Upper lobe of left lung (tissue), 6 donors: ENCODE measurements at regions not wholly inside any gene's neighbourhood (a gene's known extent, or its start where the extent isn't known, plus 50 kb on each side); places are given as distances from the start of the nearest gene placed in this dataset.
"Not testable (repeated sequence)": the region's sequence is repeated elsewhere in the genome, so short reads cannot be mapped to it uniquely, and the experiment has no call there.

ENCODE experiments used
- ATAC-seq, 2 donors: fragments of 200-7000 bp; cut with Tn5 transposase; one replicate each; pipeline ENCODE4 v1.9.1; 2022; ENCODE audit warnings: mild to moderate bottlenecking in 2 of 2, moderate library complexity in 2 of 2; ENCODE audit not compliant: low FRiP score in 2 of 2
- DNase-seq, 2 donors: peaks; one replicate each; pipeline ENCODE4 v3.0.0-alpha.2; 2019 to 2020
- H3K27ac ChIP-seq, 4 donors: fragments of 200-600 bp; sonication (generic); one replicate each; pipeline ENCODE4 v1.5.1; 2016 to 2019
- H3K27me3 ChIP-seq, 4 donors: fragments of 200-600 bp; sonication (generic); one replicate each; pipeline ENCODE4 v1.5.1; 2017 to 2019
- H3K36me3 ChIP-seq, 4 donors: fragments of 200-600 bp; sonication (generic); one replicate each; pipeline ENCODE4 v1.5.1; 2016 to 2019
- H3K4me1 ChIP-seq, 4 donors: fragments of 200-600 bp; sonication (generic); one replicate each; pipeline ENCODE4 v1.5.1; 2018 to 2019
- H3K4me3 ChIP-seq, 4 donors: fragments of 200-600 bp; sonication (generic); one replicate each; pipeline ENCODE4 v1.5.1; 2017 to 2019; ENCODE audit warnings: mild to moderate bottlenecking in 2 of 4, moderate library complexity in 1 of 4
- H3K9me3 ChIP-seq, 4 donors: fragments of 200-600 bp; sonication (generic); one replicate each; pipeline ENCODE4 v1.5.1; 2018 to 2019
- CTCF ChIP-seq, 6 experiments: fragments of 450-650 bp in 4 of 6; fragments of 200-600 bp in 2 of 6; sonication (generic) in 2 of 6; IDR thresholded peaks; one replicate each; pipeline ENCODE4 v1.5.1; 2016 to 2019; ENCODE audit warnings: antibody characterized with exemption in 6 of 6
- EP300 ChIP-seq, 4 donors: sonication (generic); formaldehyde crosslinking; IDR thresholded peaks; one replicate each; pipeline ENCODE4 v1.5.1; 2017; ENCODE audit warnings: antibody characterized with exemption in 4 of 4, control low read depth in 2 of 4
- POLR2A ChIP-seq, 4 donors: fragments of 450-650 bp; IDR thresholded peaks; one replicate each; pipeline ENCODE4 v1.5.1; 2016 to 2017; ENCODE audit warnings: antibody characterized with exemption in 4 of 4, mild to moderate bottlenecking in 2 of 4
- POLR2AphosphoS5 ChIP-seq, 2 donors: sonication (generic); formaldehyde crosslinking; IDR thresholded peaks; one replicate each; pipeline ENCODE4 v1.5.1; 2017; ENCODE audit warnings: antibody characterized with exemption in 2 of 2
- WGBS, 2 donors: methylation state at CpG; one replicate each; pipeline ENCODE4 v1.1.5; 2017 to 2018; 5-methylcytosine and 5-hydroxymethylcytosine counted together
- donor health status: DM: no; HTN: no; CAD: no; lungs with moderate emphysema.
- donor health status: DM: no; HTN: yes; CAD: no; lungs with severe emphysema.

DNA sequence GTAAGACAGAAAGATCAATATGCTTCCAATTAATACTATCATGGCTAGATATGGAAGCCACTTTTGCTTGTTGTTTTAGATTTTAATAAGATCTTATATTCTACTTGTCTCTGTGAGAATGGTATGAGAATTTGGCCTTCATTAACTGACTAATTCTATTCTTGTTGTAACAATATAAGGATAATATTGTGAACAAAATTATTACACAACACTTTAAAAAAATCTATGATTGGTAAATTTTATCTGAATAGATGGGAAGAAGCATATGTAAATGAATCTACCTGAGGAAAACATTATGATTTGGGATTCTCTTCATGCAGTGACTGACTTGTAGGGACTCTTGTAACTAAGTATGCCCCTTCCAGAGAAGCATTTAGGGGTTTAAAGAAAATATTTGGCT lies 308.9 kb upstream of the KCND2 start:
- no peaks in the 10 kb centered on the region for H3K4me1 ChIP-seq

DNA sequence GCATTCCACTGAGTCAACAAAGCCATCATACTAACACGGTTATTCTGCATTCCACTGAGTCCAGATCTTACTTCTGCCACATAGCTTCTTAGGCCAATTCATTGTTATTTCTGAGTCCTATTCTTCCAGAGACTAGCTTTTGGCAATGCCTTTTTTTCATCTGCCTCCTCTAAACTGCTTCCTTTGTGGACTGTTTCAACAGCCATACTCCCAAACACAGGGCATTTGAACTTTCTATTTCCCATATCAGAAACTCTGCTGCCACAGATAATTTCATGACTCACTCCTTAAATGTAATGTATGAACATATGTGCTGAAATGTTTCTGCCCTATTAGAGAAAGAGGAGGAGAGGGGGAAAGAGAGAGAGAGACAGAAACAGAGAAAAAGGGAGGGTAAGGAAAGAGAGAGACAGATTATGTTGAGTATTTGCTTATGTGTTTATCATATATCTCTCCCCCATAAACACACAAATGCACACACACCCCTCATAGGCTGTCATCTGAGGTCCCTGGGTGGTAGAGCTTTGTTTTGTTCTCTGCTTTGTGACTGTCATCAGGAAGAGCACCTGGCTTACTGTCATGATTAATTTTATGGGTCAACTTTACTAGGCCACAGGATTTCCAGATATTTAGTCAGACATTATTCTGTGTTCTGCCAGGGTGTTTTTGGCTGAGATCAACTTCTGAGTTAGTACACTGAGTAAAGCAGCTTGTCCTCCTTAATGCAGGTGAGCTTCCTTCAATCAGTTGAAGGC lies 308.0 kb upstream of the KCND2 start:
- no peak overlapping the region for H3K4me3 ChIP-seq
- no peak overlapping the region for H3K27ac ChIP-seq
- TF ChIP-seq CTCF (IDR thresholded peaks at IDR 0.05) (no peak), POLR2AphosphoS5 (IDR thresholded peaks at IDR 0.05) (no peak), POLR2A (IDR thresholded peaks at IDR 0.05) (no peak), EP300 (IDR thresholded peaks at IDR 0.05) (no peak)
- no peaks in the 10 kb centered on the region for H3K36me3 ChIP-seq
- ATAC-seq = no peak
- H3K9me3 ChIP-seq = no peaks in the 10 kb centered on the region
- WGBS, 2 donors = 59 to 60% methylated on average over 1 of the region's 1 CpG
- no peak for DNase-seq
- H3K27me3 ChIP-seq = no peaks in the 10 kb centered on the region
- no peaks in the 10 kb centered on the region for H3K4me1 ChIP-seq

More for the DNA sequence above, 308.9 kb upstream of the KCND2 start:
- Histone ChIP-seq H3K36me3 (no peaks in the 10 kb centered on the region), H3K27me3 (no peaks in the 10 kb centered on the region), H3K4me3 (no peak overlapping the region), H3K9me3 (no peaks in the 10 kb centered on the region), H3K27ac (no peak overlapping the region)
- TF ChIP-seq CTCF (IDR thresholded peaks at IDR 0.05) = no peak
- TF ChIP-seq EP300 (IDR thresholded peaks at IDR 0.05) = no peak
- TF ChIP-seq POLR2AphosphoS5 (IDR thresholded peaks at IDR 0.05) = no peak
- no peak for TF ChIP-seq POLR2A (IDR thresholded peaks at IDR 0.05)
- ATAC-seq (no peak), DNase-seq (no peak)

- Histone ChIP-seq H3K4me3 (no peak overlapping the region), H3K27me3 (no peaks in the 10 kb centered on the region), H3K27ac (no peak overlapping the region), H3K9me3 (no peaks in the 10 kb centered on the region), H3K4me1 (no peaks in the 10 kb centered on the region), H3K36me3 (no peaks in the 10 kb centered on the region)
- TF ChIP-seq POLR2AphosphoS5 (IDR thresholded peaks at IDR 0.05) (no peak), EP300 (IDR thresholded peaks at IDR 0.05) (no peak), POLR2A (IDR thresholded peaks at IDR 0.05) (no peak), CTCF (IDR thresholded peaks at IDR 0.05) (no peak)
- ATAC-seq (no peak), DNase-seq (no peak)
- 45 to 50% methylated on average over 4 of the region's 4 CpGs for WGBS, 2 donors
Observed at GRCh38 chr7:119967221-119967620, 305.8 kb upstream of the KCND2 start.

GRCh38 chr7:119968411-119968810 lies 304.6 kb upstream of the KCND2 start:
- not testable (repeated sequence) for H3K36me3 ChIP-seq, ATAC-seq, DNase-seq, H3K4me1 ChIP-seq, H3K27ac ChIP-seq, H3K9me3 ChIP-seq, H3K27me3 ChIP-seq, H3K4me3 ChIP-seq
- WGBS, 2 donors = 89 to 92% methylated on average over 3 of the region's 3 CpGs

GRCh38 chr7:119969054-119969453 lies 303.9 kb upstream of the KCND2 start:
- H3K36me3 ChIP-seq = no peaks in the 10 kb centered on the region
- TF ChIP-seq POLR2A (IDR thresholded peaks at IDR 0.05) (no peak), EP300 (IDR thresholded peaks at IDR 0.05) (no peak), POLR2AphosphoS5 (IDR thresholded peaks at IDR 0.05) (no peak), CTCF (IDR thresholded peaks at IDR 0.05) (no peak)
- 2 to 5% methylated on average over 1 of the region's 1 CpG for WGBS, 2 donors

More at GRCh38 chr7:119969054-119969453, 303.9 kb upstream of the KCND2 start:
- ATAC-seq (no peak), DNase-seq (no peak)
- no peaks in the 10 kb centered on the region for H3K9me3 ChIP-seq
- no peaks in the 10 kb centered on the region for H3K4me1 ChIP-seq
- no peak overlapping the region for H3K4me3 ChIP-seq
- H3K27me3 ChIP-seq = no peaks in the 10 kb centered on the region
- H3K27ac ChIP-seq = no peak overlapping the region
